ENCODE measurements at regions not wholly inside any gene's neighbourhood (a gene's known extent, or its start where the extent isn't known, plus 50 kb on each side); places are given as distances from the start of the nearest gene placed in this dataset.
A peak's percentile ranks its signal among the peaks of the same experiment; 100 is the strongest.

DNA sequence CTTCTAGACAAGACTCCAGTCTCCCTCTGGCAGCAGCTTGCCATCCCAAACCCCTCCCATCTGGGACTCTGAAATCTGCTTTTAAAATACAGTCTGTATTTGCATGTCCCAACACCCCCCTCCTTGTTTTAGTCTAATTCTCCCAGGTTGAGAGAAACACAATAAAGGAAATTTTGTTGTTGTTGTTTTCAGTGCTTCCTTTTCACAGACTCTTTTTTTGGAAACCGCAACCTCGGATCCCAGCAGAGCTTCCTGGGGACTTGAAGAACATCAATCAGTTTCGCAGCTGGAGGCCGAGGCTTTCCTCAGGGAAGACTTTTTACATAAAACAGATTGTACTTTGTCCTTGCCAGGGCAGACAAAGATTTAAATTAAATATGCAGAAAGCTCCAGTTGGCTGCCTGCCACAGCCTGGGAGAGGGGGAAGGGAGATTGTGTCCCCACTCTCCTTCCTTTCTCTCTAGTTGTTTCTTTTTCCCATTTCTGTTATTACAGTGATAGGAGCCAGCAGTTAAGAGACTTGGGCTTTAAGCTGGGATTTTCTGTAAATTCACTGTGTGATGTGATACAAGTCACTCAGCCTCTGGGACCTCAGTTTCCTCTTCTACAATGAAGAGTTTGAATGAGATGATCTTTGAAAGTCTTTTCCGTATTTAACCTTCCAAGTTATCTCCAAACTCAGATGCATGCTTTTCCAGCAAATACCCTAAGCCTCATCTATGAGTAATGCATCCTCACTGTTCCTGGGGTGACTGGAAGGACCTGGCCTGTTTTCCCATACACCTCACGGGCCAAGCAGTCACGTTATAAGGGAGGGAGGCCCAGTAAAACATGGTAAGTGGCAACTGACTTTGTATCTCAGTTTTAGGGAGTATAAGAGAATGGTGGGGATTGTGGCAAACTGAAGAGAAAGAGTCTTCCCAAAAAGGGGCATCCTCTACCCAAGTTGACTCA lies 192.3 kb downstream of the REEP3 start:
- intact Hi-C loops (cut with DNase I): loop anchor here (2.0 to 5.0 kb wide), 5 partner anchors 83 to 506 kb away; partner anchors contain the start of genes JMJD1C and REEP3
- peaks cover 0 to 44% (median 42%) of the 10 kb centered on the region in 4 donors for H3K4me1 ChIP-seq

DNA sequence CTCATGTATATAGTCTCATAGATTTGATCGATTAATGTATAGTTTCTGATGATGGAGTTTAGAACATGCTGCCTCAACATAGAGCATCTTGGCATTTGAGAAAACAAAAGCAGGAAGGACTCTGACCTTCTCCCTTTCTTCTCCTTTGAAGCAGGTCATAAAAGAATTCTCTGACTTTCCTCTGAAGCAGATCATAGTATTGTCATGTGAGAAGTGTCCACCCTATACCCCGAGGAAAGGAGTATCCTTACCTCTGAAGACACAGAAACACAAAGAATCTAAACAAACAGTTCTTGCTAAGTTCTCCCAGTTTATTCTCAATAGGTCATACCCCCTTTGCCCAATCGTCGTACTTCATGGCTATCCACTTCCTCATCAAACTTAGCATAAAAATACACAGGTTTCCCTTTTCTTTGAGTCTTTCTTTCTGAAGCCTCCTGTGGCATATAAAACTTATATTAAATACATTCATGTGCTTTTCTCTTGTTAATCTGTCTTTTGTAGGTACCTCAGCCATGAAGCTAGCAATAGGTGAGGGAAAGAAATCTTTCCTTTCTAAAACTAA lies 194.9 kb downstream of the REEP3 start:
- Histone ChIP-seq H3K4me1 (peaks cover 0 to 47% (median 40%) of the 10 kb centered on the region in 4 donors), H3K27ac (no peak overlapping the region)
- no peak for DNase-seq

More for the DNA sequence above, 192.3 kb downstream of the REEP3 start:
- Histone ChIP-seq H3K9me3 (no peaks in the 10 kb centered on the region), H3K27ac (peak overlapping the region; percentile 80 to 94 (median 84)), H3K4me3 (peak overlapping the region in 2 of 4 donors; percentile 4 to 8), H3K27me3 (no peaks in the 10 kb centered on the region), H3K36me3 (no peaks in the 10 kb centered on the region)
- 29 to 47% methylated on average over 7 of the region's 7 CpGs for WGBS, 2 donors
- TF ChIP-seq CTCF (IDR thresholded peaks at IDR 0.05) (no peak), POLR2AphosphoS5 (IDR thresholded peaks at IDR 0.05) (peak; percentile 73 to 86 (median 78)), EP300 (IDR thresholded peaks at IDR 0.05) (peak in 3 of 4 donors; percentile 48 to 72 (median 68))
- peak; percentile 93 for DNase-seq

DNA sequence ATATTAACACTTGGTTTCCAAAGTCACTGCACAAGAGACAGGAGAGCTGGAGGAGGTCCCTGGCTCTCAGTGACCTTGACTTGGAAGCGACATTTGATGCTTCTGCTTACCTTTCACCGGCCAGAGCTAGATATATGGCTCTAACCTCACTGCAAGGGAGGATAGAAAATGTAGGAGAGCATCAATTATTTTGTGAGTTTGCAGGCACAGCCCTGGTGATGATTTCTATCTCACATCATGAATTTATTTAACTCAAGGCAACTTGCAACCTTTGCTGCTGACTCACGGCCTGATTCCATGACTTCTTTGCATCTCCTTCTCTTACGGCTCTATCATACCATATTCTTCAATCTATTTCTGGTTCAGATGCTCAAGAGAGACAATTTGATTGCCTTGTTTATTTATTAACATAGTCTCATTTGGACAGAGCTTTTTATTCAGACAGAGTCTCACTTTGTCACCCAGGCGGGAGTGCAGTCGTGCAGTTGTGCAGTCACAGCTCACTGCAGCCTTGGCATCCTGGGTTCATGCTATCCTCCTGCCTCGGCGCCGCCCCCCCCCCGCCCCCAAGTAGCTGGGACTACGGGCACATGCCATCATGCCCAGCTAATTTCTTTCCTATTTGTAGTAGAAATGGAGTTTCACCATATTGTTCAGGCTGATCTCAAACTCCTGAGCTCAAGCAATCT lies 196.0 kb downstream of the REEP3 start:
- peaks cover 0 to 40% (median 32%) of the 10 kb centered on the region in 4 donors for H3K4me1 ChIP-seq
- WGBS, 2 donors: 90% methylated on average over 11 of the region's 11 CpGs

More for the DNA sequence above, 194.9 kb downstream of the REEP3 start:
- WGBS, 2 donors: 22 to 49% methylated on average over 4 of the region's 4 CpGs
- Histone ChIP-seq H3K27me3 (no peaks in the 10 kb centered on the region), H3K4me3 (no peak overlapping the region), H3K36me3 (no peaks in the 10 kb centered on the region), H3K9me3 (no peaks in the 10 kb centered on the region)
- intact Hi-C loops (cut with DNase I): no loop called here
- TF ChIP-seq CTCF (IDR thresholded peaks at IDR 0.05) (no peak), POLR2A (IDR thresholded peaks at IDR 0.05) (no peak), EP300 (IDR thresholded peaks at IDR 0.05) (no peak), POLR2AphosphoS5 (IDR thresholded peaks at IDR 0.05) (no peak)

More for the DNA sequence above, 196.0 kb downstream of the REEP3 start:
- Histone ChIP-seq H3K36me3 (no peaks in the 10 kb centered on the region), H3K27ac (no peak overlapping the region), H3K4me3 (no peak overlapping the region), H3K27me3 (no peaks in the 10 kb centered on the region), H3K9me3 (no peaks in the 10 kb centered on the region)
- intact Hi-C loops (cut with DNase I): no loop called here
- DNase-seq: no peak
- TF ChIP-seq CTCF (IDR thresholded peaks at IDR 0.05): no peak
- TF ChIP-seq POLR2AphosphoS5 (IDR thresholded peaks at IDR 0.05): no peak
- no peak for TF ChIP-seq POLR2A (IDR thresholded peaks at IDR 0.05)
- no peak for TF ChIP-seq EP300 (IDR thresholded peaks at IDR 0.05)
